Stimulated activated CD4-positive, alpha-beta T cell treated with anti-CD3 and anti-CD28 coated beads, Interleukin-15, amount 100 ng/mL, for 48 hours (primary cell): ENCODE measurements at regions not wholly inside any gene's neighbourhood (a gene's known extent, or its start where the extent isn't known, plus 50 kb on each side); places are given as distances from the start of the nearest gene placed in this dataset.

ENCODE experiments used
- DNase-seq, 2 donors: peaks; one replicate each; pipeline ENCODE4 v3.0.0-alpha.2; 2020; ENCODE audit warnings: low read depth in 2 of 2

GRCh38 chr11:92702805-92703448 is 266.5 kb upstream of the MTNR1B start:
- DNase-seq, result no peak

- DNase-seq, result no peak
Measured at GRCh38 chr11:92703449-92703830, 266.0 kb upstream of the MTNR1B start.

GRCh38 chr11:92707173-92707619 is 262.3 kb upstream of the MTNR1B start:
- no peak for DNase-seq

GRCh38 chr11:92707665-92708064 is 261.8 kb upstream of the MTNR1B start:
- no peak for DNase-seq

- DNase-seq, result no peak
Measured at GRCh38 chr11:92709329-92709728, 260.1 kb upstream of the MTNR1B start.

- DNase-seq, result no peak
Measured at GRCh38 chr11:92711926-92712325, 257.5 kb upstream of the MTNR1B start.

- no peak for DNase-seq
Measured at GRCh38 chr11:92714111-92714510, 255.3 kb upstream of the MTNR1B start.

GRCh38 chr11:92717240-92717639 is 252.2 kb upstream of the MTNR1B start:
- DNase-seq, result no peak

GRCh38 chr11:92720385-92720784 is 249.1 kb upstream of the MTNR1B start:
- DNase-seq, result no peak

- no peak for DNase-seq
Measured at GRCh38 chr11:92725352-92725751, 244.1 kb upstream of the MTNR1B start.

GRCh38 chr11:92727123-92727522 is 242.3 kb upstream of the MTNR1B start:
- DNase-seq, result no peak

GRCh38 chr11:92727769-92728168 is 241.7 kb upstream of the MTNR1B start:
- no peak for DNase-seq

- no peak for DNase-seq
Measured at GRCh38 chr11:92728628-92729027, 240.8 kb upstream of the MTNR1B start.

- no peak for DNase-seq
Measured at GRCh38 chr11:92735039-92735438, 234.4 kb upstream of the MTNR1B start.

GRCh38 chr11:92738276-92738675 is 231.2 kb upstream of the MTNR1B start:
- DNase-seq, result no peak

- DNase-seq, result no peak
Measured at GRCh38 chr11:92739041-92739440, 230.4 kb upstream of the MTNR1B start.

GRCh38 chr11:92739491-92739890 is 230.0 kb upstream of the MTNR1B start:
- DNase-seq, result no peak

GRCh38 chr11:92740276-92740675 is 229.2 kb upstream of the MTNR1B start:
- no peak for DNase-seq

GRCh38 chr11:92744929-92745585 is 224.4 kb upstream of the MTNR1B start:
- no peak for DNase-seq

- DNase-seq, result no peak
Measured at GRCh38 chr11:92750794-92751193, 218.7 kb upstream of the MTNR1B start.

- no peak for DNase-seq
Measured at GRCh38 chr11:92751594-92751993, 217.9 kb upstream of the MTNR1B start.

GRCh38 chr11:92752122-92752521 is 217.3 kb upstream of the MTNR1B start:
- no peak for DNase-seq

GRCh38 chr11:92753161-92753560 is 216.3 kb upstream of the MTNR1B start:
- no peak for DNase-seq
